ENCODE measurements at regions not wholly inside any gene's neighbourhood (a gene's known extent, or its start where the extent isn't known, plus 50 kb on each side); places are given as distances from the start of the nearest gene placed in this dataset.
"Not testable (repeated sequence)": the region's sequence is repeated elsewhere in the genome, so short reads cannot be mapped to it uniquely, and the experiment has no call there.

DNA sequence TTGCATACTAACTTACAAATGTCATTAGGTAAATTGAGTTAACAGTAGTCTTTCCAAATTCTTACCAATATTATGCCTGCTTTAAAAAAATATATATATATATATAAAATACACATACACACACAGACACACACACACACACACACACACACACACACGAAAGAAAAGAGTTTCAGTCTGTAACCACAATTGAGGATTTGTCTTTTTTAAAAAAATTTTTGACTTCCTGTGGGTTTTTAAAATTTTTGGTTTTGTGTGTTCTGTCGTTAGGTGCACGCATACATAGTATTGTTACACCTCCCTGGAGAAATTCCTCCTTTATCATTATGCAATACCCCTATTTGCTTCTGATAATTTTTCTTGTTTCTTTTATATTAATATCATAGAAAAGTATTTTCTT lies 129.3 kb upstream of the LRRC61 start:
- not testable (repeated sequence) for DNase-seq (ENCODE audit: low read depth)

All from stimulated activated CD8-positive, alpha-beta memory T cell treated with anti-CD3 and anti-CD28 coated beads, Interleukin-15, amount 100 ng/mL, for 1 hour (primary cell).